Pancreas (tissue), 10 donors: ENCODE measurements at regions not wholly inside any gene's neighbourhood (a gene's known extent, or its start where the extent isn't known, plus 50 kb on each side); places are given as distances from the start of the nearest gene placed in this dataset.

Experiments
- ATAC-seq, 4 donors: fragments of 200-7000 bp; cut with Tn5 transposase; one replicate each; pipeline versions ENCODE4 v1.8.0 to v1.9.1; 2020; ENCODE audit warnings: mild to moderate bottlenecking in 4 of 4, moderate library complexity in 4 of 4
- DNase-seq, 6 donors: peaks; one replicate each; pipeline ENCODE4 v3.0.0-alpha.2; 2020
- FAIRE-seq: peaks from 2 replicates; lab custom pipeline; 2012; peaks lifted over from hg19 to GRCh38; lab: Jason Lieb, UNC
- H3K27ac ChIP-seq, 4 donors: fragments of 200-600 bp; sonication (generic); 1 replicate in 3 of 4; 2 replicates in 1 of 4; pipeline versions ENCODE4 v1.5.0 to v1.8.0; 2020
- H3K27me3 ChIP-seq, 4 donors: fragments of 200-600 bp; one replicate each; pipeline ENCODE4 v1.8.0; 2021
- H3K36me3 ChIP-seq, 3 donors: fragments of 200-600 bp; sonication (generic) in 1 of 3; one replicate each; pipeline versions ENCODE4 v1.5.0 to v1.8.0; 2020 to 2021
- H3K4me1 ChIP-seq, 3 donors: fragments of 200-600 bp; one replicate each; pipeline ENCODE4 v1.8.0; 2021
- H3K4me3 ChIP-seq, 4 donors: fragments of 200-600 bp; sonication (generic) in 2 of 4; one replicate each; pipeline versions ENCODE4 v1.5.0 to v1.8.0; 2020 to 2021
- H3K9me3 ChIP-seq, 4 donors: fragments of 200-600 bp; one replicate each; pipeline ENCODE4 v1.8.0; 2021
- WGBS, 2 donors: extraction: QIAGEN DNeasy Blood & Tissue Kit; methylation state at CpG; one replicate each; pipeline ENCODE4 v1.1.7; 2013; 5-methylcytosine and 5-hydroxymethylcytosine counted together
- intact Hi-C, 3 donors: fragments of 100-400 bp; cut with DNase I; formaldehyde crosslinking; loops; one replicate each; pipeline versions ENCODE4 v1.11.1 to v1.14.2; 2022
- TF ChIP-seq, protein P1 (sequence below), 4 donors: fragments of 200-600 bp; sonication (generic) in 3 of 4; IDR thresholded peaks; one replicate each; pipeline versions ENCODE4 v1.5.0 to v1.8.0; 2021; ENCODE audit warnings: antibody characterized with exemption in 4 of 4
- donor health status: healthy with polysubstance abuse.
- donor health status: DM: no; HTN: no; CAD: no; lungs with moderate emphysema.
- donor health status: DM: no; HTN: no; CAD: no.
- donor health status: control.
- donor health status: control.
- donor health status: Bipolar disorder and iron deficiency.
- donor health status: DM: yes; HTN: yes; CAD: no.
- donor health status: DM: no; HTN: no; CAD: no.
- donor health status: DM: no; HTN: no; CAD: no.
- donor health status: DM: yes; HTN: yes; CAD: no.

DNA sequence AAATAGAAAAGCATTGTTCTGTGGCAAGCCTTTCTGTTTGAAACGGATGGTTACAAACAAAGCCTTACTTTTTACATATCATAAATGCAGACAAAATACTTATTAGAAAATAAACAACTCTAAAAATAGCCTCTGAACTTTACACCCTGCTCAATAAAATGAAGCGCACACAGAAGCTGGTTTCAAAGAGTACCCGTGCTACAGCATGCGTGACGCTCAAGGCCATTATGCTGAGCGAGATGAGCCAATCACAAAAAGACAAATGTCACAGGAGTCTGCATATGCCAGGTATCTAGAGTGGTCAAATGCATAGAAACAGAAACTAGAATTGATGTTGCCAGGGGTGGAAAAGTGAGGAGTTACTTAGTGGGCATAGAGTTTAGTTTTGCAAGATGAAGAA is 326.5 kb upstream of the GATB start:
- FAIRE-seq (no peak), ATAC-seq (no peak), DNase-seq (no peak)
- TF ChIP-seq, protein P1, sequence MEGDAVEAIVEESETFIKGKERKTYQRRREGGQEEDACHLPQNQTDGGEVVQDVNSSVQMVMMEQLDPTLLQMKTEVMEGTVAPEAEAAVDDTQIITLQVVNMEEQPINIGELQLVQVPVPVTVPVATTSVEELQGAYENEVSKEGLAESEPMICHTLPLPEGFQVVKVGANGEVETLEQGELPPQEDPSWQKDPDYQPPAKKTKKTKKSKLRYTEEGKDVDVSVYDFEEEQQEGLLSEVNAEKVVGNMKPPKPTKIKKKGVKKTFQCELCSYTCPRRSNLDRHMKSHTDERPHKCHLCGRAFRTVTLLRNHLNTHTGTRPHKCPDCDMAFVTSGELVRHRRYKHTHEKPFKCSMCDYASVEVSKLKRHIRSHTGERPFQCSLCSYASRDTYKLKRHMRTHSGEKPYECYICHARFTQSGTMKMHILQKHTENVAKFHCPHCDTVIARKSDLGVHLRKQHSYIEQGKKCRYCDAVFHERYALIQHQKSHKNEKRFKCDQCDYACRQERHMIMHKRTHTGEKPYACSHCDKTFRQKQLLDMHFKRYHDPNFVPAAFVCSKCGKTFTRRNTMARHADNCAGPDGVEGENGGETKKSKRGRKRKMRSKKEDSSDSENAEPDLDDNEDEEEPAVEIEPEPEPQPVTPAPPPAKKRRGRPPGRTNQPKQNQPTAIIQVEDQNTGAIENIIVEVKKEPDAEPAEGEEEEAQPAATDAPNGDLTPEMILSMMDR (IDR thresholded peaks at IDR 0.05): no peak
- Histone ChIP-seq H3K9me3 (no peaks in the 10 kb centered on the region), H3K36me3 (no peaks in the 10 kb centered on the region), H3K4me3 (no peak overlapping the region), H3K27ac (no peak overlapping the region), H3K27me3 (no peaks in the 10 kb centered on the region), H3K4me1 (no peaks in the 10 kb centered on the region)
- intact Hi-C loops: no loop called here
- WGBS, 2 donors: 36 to 45% methylated on average over 6 of the region's 6 CpGs

DNA sequence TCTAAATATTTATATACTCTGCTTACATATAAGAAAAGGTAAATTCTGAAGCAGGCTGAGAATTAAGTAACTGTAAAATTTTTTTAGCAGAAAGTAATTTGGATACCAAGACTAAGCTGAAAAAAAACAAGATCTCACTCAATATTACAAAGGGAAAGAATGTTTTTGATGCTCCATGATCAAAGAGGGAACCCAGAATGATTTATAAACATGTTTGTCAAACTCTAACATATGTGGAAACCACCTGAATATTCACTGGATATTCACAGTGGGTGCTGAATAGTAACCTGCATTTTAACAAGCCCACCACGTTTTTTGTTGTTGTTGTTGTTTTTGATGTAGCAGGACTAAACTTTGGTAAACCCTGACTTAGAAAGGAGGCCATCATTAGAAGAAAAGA is 324.9 kb upstream of the GATB start:
- no peak overlapping the region for H3K27ac ChIP-seq
- no peak for ATAC-seq

DNA sequence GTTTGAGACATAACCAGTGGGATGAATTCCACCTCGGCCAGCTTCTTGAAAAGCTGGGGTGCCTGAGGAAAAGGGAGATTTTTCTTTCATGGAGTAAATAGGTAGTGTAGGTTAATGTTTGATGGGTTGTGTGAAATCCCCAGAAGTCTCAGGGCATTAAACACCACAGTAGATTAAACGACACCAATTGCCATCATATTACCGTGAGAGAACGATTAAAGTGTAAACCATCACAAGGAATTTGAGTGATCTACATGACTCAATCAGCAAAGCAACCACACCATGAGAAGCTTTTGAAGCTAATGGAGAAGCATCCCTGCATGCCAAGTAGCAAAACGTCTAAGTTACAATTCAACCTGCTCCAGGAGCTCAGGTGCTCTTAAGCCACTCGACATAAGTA is 322.5 kb upstream of the GATB start:
- FAIRE-seq (no peak), DNase-seq (no peak), ATAC-seq (no peak)
- Histone ChIP-seq H3K27ac (no peak overlapping the region), H3K9me3 (no peaks in the 10 kb centered on the region), H3K4me3 (no peak overlapping the region), H3K27me3 (no peaks in the 10 kb centered on the region), H3K36me3 (no peaks in the 10 kb centered on the region), H3K4me1 (no peaks in the 10 kb centered on the region)
- TF ChIP-seq, protein P1 (IDR thresholded peaks at IDR 0.05): no peak
- intact Hi-C loops: no loop called here
- WGBS, 2 donors: 21% methylated on average over 6 of the region's 6 CpGs

More for the DNA sequence above, 324.9 kb upstream of the GATB start:
- Histone ChIP-seq H3K36me3 (no peaks in the 10 kb centered on the region), H3K4me3 (no peak overlapping the region), H3K27me3 (no peaks in the 10 kb centered on the region), H3K4me1 (no peaks in the 10 kb centered on the region), H3K9me3 (no peaks in the 10 kb centered on the region)
- DNase-seq (no peak), FAIRE-seq (no peak)
- WGBS, 2 donors: 10% methylated on average over 1 of the region's 1 CpG
- TF ChIP-seq, protein P1 (IDR thresholded peaks at IDR 0.05): no peak
- intact Hi-C loops: no loop called here

DNA sequence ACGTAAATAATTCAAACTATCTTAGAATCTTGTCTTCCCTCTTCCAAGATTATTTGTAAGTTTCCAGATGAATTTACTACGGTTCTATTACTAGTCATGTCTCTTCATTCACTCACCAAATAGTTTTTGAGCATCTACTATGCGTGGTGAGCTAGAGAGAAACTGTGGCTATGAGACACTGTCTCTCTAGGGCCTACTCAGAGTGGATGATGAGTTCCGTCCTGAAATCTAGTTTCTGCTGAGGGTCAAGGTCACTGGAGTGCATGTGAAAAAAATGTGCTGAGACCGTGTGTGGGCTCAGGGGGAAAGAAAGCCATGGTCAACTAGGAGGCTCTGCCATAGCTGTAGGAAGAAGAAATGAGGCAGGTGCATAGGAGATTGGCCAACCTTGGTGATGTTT is 320.2 kb upstream of the GATB start:
- no peaks in the 10 kb centered on the region for H3K27me3 ChIP-seq
- TF ChIP-seq, protein P1 (IDR thresholded peaks at IDR 0.05): no peak
- ATAC-seq (no peak), FAIRE-seq (no peak), DNase-seq (no peak)
- no peaks in the 10 kb centered on the region for H3K9me3 ChIP-seq
- no peaks in the 10 kb centered on the region for H3K4me1 ChIP-seq
- WGBS, 2 donors: 49 to 58% methylated on average over 5 of the region's 5 CpGs
- intact Hi-C loops: no loop called here
- no peaks in the 10 kb centered on the region for H3K36me3 ChIP-seq
- no peak overlapping the region for H3K27ac ChIP-seq
- H3K4me3 ChIP-seq: no peak overlapping the region

DNA sequence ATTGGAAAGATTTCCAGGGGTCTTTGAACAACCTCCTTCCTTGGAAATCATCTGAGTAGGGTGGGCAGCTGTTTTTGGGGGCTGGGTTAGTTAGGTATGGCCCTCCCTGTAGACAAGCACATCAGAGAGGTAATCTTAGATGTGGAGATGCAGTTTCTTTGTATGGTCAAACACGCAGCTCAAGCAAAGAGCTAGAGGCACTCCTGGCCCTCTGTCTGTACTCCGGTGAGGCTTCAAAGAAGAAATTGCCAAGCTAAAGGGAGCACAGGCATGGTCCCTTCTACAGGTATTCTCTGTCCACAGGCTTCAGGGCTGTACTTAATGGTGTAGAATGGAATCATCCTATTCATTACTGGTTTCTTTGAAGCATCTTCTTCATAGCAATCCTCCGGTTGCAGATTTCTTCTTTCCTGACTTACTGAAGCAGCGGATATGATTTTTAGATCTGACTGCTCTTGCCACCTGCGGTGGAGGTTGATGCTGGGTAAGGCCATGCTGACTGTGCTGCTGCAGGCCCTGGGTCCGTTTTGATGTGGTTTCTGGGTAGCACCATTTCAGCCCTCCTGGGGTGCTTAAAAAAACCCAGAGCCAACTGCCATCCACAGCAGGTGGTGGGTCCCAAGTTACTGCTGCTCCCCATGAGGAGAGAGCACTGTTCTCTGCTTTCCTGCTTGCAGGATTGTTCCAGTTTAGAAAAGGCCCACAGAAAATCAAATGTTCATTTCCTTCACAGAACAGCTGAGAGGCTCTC is 318.9 kb upstream of the GATB start:
- no peak for DNase-seq
- Histone ChIP-seq H3K36me3 (no peaks in the 10 kb centered on the region), H3K4me1 (no peaks in the 10 kb centered on the region), H3K27me3 (no peaks in the 10 kb centered on the region), H3K4me3 (no peak overlapping the region), H3K9me3 (no peaks in the 10 kb centered on the region), H3K27ac (no peak overlapping the region)
- FAIRE-seq: no peak
- no peak for ATAC-seq
- intact Hi-C loops: no loop called here
- 77 to 79% methylated on average over 6 of the region's 6 CpGs for WGBS, 2 donors
- TF ChIP-seq, protein P1 (IDR thresholded peaks at IDR 0.05): no peak
